WTC11 (cell line): ENCODE measurements at regions not wholly inside any gene's neighbourhood (a gene's known extent, or its start where the extent isn't known, plus 50 kb on each side); places are given as distances from the start of the nearest gene placed in this dataset.

Experiments
- ATAC-seq: fragments of 200-7000 bp; cut with Tn5 transposase; 2 replicates; pipeline ENCODE4 v1.10.0; 2021; ENCODE audit warnings: mild to moderate bottlenecking, moderate library complexity
- CTCF ChIA-PET: fragments of 300-600 bp; sonication (Branson Sonifier 250); formaldehyde crosslinking; loops from one replicate; lab custom pipeline; 2021; ENCODE audit warnings: antibody characterized with exemption; lab: Charles Lee
- POLR2A ChIA-PET: fragments of 350-600 bp; sonication (Branson Sonifier 250); formaldehyde crosslinking; loops from one replicate; lab custom pipeline; 2021; ENCODE audit warnings: antibody characterized with exemption; lab: Charles Lee
- DNase-seq: peaks from one replicate; pipeline ENCODE4 v3.0.0; 2021; ENCODE audit warnings: low spot score
- H3K27ac Mint-ChIP-seq: 2 replicates; pipeline ENCODE4 v1.8.0; 2021; ENCODE audit warnings: mixed read lengths
- H3K27me3 Mint-ChIP-seq: 2 replicates; pipeline ENCODE4 v1.8.0; 2021; ENCODE audit warnings: low read depth, mild to moderate bottlenecking, moderate library complexity, mixed read lengths
- H3K36me3 Mint-ChIP-seq: 2 replicates; pipeline ENCODE4 v1.8.0; 2021; ENCODE audit warnings: mixed read lengths
- H3K4me1 Mint-ChIP-seq: 2 replicates; pipeline ENCODE4 v1.8.0; 2022; ENCODE audit warnings: mixed read lengths
- H3K4me3 Mint-ChIP-seq: 2 replicates; pipeline ENCODE4 v1.8.0; 2021; ENCODE audit warnings: mild to moderate bottlenecking, moderate library complexity, mixed read lengths
- H3K9me3 Mint-ChIP-seq: 2 replicates; pipeline ENCODE4 v1.8.0; 2021; ENCODE audit warnings: mixed read lengths
- ARID4B ChIP-seq: sonication (generic); formaldehyde crosslinking; IDR thresholded peaks from 2 replicates; pipeline ENCODE4 v1.8.0; 2023; ENCODE audit warnings: missing genetic modification reagents, mild to moderate bottlenecking, borderline replicate concordance
- ATF1 ChIP-seq: sonication (generic); formaldehyde crosslinking; IDR thresholded peaks from 2 replicates; pipeline ENCODE4 v1.8.1; 2023; ENCODE audit warnings: mild to moderate bottlenecking, moderate library complexity, missing genetic modification reagents
- CREB1 ChIP-seq: sonication (generic); formaldehyde crosslinking; IDR thresholded peaks from 2 replicates; pipeline ENCODE4 v1.8.0; 2023; ENCODE audit warnings: mild to moderate bottlenecking, missing genetic modification reagents
- E2F5 ChIP-seq: sonication (generic); formaldehyde crosslinking; IDR thresholded peaks from 2 replicates; pipeline ENCODE4 v1.8.1; 2022; ENCODE audit warnings: mild to moderate bottlenecking, moderate library complexity, missing genetic modification reagents
- EMX1 ChIP-seq: fragments of 250-450 bp; sonication (Bioruptor Pico); IDR thresholded peaks from 2 replicates; pipeline ENCODE4 v1.8.0; 2021; ENCODE audit warnings: mild to moderate bottlenecking
- ESRRA ChIP-seq: sonication (generic); formaldehyde crosslinking; IDR thresholded peaks from 2 replicates; pipeline ENCODE4 v1.8.1; 2022; ENCODE audit warnings: mild to moderate bottlenecking, missing genetic modification reagents, borderline replicate concordance
- GABPB1 ChIP-seq: sonication (generic); formaldehyde crosslinking; IDR thresholded peaks from 2 replicates; pipeline ENCODE4 v1.8.1; 2023; ENCODE audit warnings: mild to moderate bottlenecking, missing genetic modification reagents
- HMGA2 ChIP-seq: fragments of 250-450 bp; sonication (Bioruptor Pico); IDR thresholded peaks from 2 replicates; pipeline ENCODE4 v1.4.0; 2021; ENCODE audit warnings: mild to moderate bottlenecking, moderate library complexity
- JUN ChIP-seq: sonication (generic); formaldehyde crosslinking; IDR thresholded peaks from 2 replicates; pipeline ENCODE4 v1.8.0; 2023; ENCODE audit warnings: mild to moderate bottlenecking, missing genetic modification reagents
- PRDM15 ChIP-seq: sonication (generic); formaldehyde crosslinking; IDR thresholded peaks from 2 replicates; pipeline ENCODE4 v1.8.0; 2022; ENCODE audit warnings: missing genetic modification reagents
- SP1 ChIP-seq: sonication (generic); formaldehyde crosslinking; conservative IDR thresholded peaks from 2 replicates; pipeline ENCODE4 v1.8.1; 2022; ENCODE audit warnings: missing genetic modification reagents
- ZNF232 ChIP-seq: sonication (generic); formaldehyde crosslinking; IDR thresholded peaks from 2 replicates; pipeline ENCODE4 v1.8.0; 2022; ENCODE audit warnings: mild to moderate bottlenecking, missing genetic modification reagents
- ZNF263 ChIP-seq: sonication (generic); formaldehyde crosslinking; IDR thresholded peaks from 2 replicates; pipeline ENCODE4 v1.8.1; 2022; ENCODE audit warnings: low read depth, mild to moderate bottlenecking, moderate library complexity, missing genetic modification reagents
- ZNF317 ChIP-seq: sonication (generic); formaldehyde crosslinking; IDR thresholded peaks from 2 replicates; pipeline ENCODE4 v1.8.1; 2023; ENCODE audit warnings: low read depth, mild to moderate bottlenecking, moderate library complexity, missing genetic modification reagents, borderline replicate concordance
- ZNF423 ChIP-seq: fragments of 250-450 bp; sonication (Bioruptor Pico); IDR thresholded peaks from 2 replicates; pipeline ENCODE4 v2.1.2; 2022; ENCODE audit warnings: mild to moderate bottlenecking, moderate library complexity
- TF ChIP-seq, protein P1 (sequence below): sonication (generic); formaldehyde crosslinking; IDR thresholded peaks from 2 replicates; pipeline ENCODE4 v1.8.0; 2022; ENCODE audit warnings: mild to moderate bottlenecking, missing genetic modification reagents
- TF ChIP-seq, protein P2 (sequence below): sonication (generic); formaldehyde crosslinking; IDR thresholded peaks from 2 replicates; pipeline ENCODE4 v1.8.0; 2023; ENCODE audit warnings: mild to moderate bottlenecking, missing genetic modification reagents
- TF ChIP-seq, protein P3 (sequence below): fragments of 250-450 bp; sonication (Bioruptor Pico); IDR thresholded peaks from 2 replicates; pipeline ENCODE4 v1.9.0; 2021; ENCODE audit warnings: mild to moderate bottlenecking
- TF ChIP-seq, protein P4 (sequence below): sonication (generic); formaldehyde crosslinking; IDR thresholded peaks from 2 replicates; pipeline ENCODE4 v1.8.1; 2022; ENCODE audit warnings: mild to moderate bottlenecking, missing genetic modification reagents, moderate library complexity, borderline replicate concordance
- TF ChIP-seq, protein P5 (sequence below): fragments of 250-450 bp; sonication (Bioruptor Pico); IDR thresholded peaks from 2 replicates; pipeline ENCODE4 v1.9.0; 2021; ENCODE audit warnings: mild to moderate bottlenecking

DNA sequence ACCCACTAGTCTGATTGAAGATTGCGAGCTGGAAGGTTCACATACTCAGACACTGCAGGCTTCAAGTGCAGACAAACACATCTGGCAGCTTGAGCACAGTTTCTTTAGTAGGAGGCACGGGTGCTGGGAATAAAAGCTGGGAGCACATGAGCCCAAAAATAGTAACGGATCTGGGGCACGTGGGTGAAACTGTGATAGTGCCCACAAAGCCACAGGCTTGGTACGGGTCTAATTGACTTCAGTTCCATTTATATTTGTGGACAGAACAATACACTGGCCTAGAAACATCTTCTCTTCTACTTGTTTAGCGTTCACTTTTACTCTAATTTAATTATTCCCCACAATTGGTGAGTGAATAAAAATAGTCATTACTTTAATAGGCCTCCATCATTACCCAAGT lies 2370.7 kb downstream of the PCDH7 start:
- Mint-ChIP-seq H3K4me3 (no peak overlapping the region), H3K27ac (no peak overlapping the region), H3K4me1 (peaks cover 18% of the 10 kb centered on the region), H3K36me3 (no peaks in the 10 kb centered on the region), H3K9me3 (no peaks in the 10 kb centered on the region), H3K27me3 (no peaks in the 10 kb centered on the region)
- ChIA-PET CTCF (no interaction called here), POLR2A (no interaction called here)
- TF ChIP-seq ESRRA = no peak
- TF ChIP-seq ZNF317 (CRISPR knock-in tag) = no peak
- TF ChIP-seq GABPB1 (CRISPR knock-in tag) = no peak
- TF ChIP-seq, protein P1, sequence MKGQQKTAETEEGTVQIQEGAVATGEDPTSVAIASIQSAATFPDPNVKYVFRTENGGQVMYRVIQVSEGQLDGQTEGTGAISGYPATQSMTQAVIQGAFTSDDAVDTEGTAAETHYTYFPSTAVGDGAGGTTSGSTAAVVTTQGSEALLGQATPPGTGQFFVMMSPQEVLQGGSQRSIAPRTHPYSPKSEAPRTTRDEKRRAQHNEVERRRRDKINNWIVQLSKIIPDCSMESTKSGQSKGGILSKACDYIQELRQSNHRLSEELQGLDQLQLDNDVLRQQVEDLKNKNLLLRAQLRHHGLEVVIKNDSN (CRISPR knock-in tag) = no peak
- TF ChIP-seq CREB1 (CRISPR knock-in tag) = no peak
- TF ChIP-seq, protein P2, sequence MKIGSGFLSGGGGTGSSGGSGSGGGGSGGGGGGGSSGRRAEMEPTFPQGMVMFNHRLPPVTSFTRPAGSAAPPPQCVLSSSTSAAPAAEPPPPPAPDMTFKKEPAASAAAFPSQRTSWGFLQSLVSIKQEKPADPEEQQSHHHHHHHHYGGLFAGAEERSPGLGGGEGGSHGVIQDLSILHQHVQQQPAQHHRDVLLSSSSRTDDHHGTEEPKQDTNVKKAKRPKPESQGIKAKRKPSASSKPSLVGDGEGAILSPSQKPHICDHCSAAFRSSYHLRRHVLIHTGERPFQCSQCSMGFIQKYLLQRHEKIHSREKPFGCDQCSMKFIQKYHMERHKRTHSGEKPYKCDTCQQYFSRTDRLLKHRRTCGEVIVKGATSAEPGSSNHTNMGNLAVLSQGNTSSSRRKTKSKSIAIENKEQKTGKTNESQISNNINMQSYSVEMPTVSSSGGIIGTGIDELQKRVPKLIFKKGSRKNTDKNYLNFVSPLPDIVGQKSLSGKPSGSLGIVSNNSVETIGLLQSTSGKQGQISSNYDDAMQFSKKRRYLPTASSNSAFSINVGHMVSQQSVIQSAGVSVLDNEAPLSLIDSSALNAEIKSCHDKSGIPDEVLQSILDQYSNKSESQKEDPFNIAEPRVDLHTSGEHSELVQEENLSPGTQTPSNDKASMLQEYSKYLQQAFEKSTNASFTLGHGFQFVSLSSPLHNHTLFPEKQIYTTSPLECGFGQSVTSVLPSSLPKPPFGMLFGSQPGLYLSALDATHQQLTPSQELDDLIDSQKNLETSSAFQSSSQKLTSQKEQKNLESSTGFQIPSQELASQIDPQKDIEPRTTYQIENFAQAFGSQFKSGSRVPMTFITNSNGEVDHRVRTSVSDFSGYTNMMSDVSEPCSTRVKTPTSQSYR (CRISPR knock-in tag) = no peak
- TF ChIP-seq ARID4B (CRISPR knock-in tag) = no peak
- TF ChIP-seq ZNF263 (CRISPR knock-in tag) = no peak
- TF ChIP-seq ATF1 (CRISPR knock-in tag) = no peak
- TF ChIP-seq, protein P3, sequence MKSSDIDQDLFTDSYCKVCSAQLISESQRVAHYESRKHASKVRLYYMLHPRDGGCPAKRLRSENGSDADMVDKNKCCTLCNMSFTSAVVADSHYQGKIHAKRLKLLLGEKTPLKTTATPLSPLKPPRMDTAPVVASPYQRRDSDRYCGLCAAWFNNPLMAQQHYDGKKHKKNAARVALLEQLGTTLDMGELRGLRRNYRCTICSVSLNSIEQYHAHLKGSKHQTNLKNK = no peak
- no peak for TF ChIP-seq E2F5
- TF ChIP-seq HMGA2 = no peak
- TF ChIP-seq EMX1 (CRISPR knock-in tag) = no peak
- DNase-seq (no peak), ATAC-seq (no peak)

DNA sequence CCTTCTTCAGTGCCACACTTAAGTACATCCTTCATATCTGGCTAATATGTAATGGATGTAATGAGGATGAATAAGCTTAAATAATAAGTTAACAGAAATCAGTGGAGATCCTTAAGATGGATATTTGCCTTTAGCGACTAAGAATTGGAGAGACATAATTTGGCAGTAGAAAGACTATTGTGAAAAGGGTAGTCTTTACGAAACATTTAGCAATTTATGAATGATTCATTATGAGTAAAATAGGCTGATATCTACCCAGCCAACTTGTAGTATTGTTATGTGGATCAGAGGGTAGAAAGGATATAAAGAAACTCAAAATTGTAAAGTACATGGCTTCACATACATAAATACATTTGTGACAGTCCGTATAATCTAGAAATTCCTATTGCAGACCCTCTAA lies 2371.8 kb downstream of the PCDH7 start:
- Mint-ChIP-seq H3K27ac (no peak overlapping the region), H3K4me3 (no peak overlapping the region), H3K4me1 (peaks cover 18% of the 10 kb centered on the region), H3K36me3 (no peaks in the 10 kb centered on the region), H3K27me3 (no peaks in the 10 kb centered on the region; the same call in 1 of the 2 replicates), H3K9me3 (no peaks in the 10 kb centered on the region)
- DNase-seq (no peak), ATAC-seq (no peak)
- POLR2A ChIA-PET = no interaction called here
- CTCF ChIA-PET = no interaction called here
- TF ChIP-seq ZNF232 (CRISPR knock-in tag) (no peak), ZNF423 (CRISPR knock-in tag) (no peak), JUN (CRISPR knock-in tag) (no peak), SP1 (CRISPR knock-in tag) (no peak), PRDM15 (no peak)
- TF ChIP-seq, protein P4, sequence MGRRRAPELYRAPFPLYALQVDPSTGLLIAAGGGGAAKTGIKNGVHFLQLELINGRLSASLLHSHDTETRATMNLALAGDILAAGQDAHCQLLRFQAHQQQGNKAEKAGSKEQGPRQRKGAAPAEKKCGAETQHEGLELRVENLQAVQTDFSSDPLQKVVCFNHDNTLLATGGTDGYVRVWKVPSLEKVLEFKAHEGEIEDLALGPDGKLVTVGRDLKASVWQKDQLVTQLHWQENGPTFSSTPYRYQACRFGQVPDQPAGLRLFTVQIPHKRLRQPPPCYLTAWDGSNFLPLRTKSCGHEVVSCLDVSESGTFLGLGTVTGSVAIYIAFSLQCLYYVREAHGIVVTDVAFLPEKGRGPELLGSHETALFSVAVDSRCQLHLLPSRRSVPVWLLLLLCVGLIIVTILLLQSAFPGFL (CRISPR knock-in tag) = no peak
- TF ChIP-seq, protein P5, sequence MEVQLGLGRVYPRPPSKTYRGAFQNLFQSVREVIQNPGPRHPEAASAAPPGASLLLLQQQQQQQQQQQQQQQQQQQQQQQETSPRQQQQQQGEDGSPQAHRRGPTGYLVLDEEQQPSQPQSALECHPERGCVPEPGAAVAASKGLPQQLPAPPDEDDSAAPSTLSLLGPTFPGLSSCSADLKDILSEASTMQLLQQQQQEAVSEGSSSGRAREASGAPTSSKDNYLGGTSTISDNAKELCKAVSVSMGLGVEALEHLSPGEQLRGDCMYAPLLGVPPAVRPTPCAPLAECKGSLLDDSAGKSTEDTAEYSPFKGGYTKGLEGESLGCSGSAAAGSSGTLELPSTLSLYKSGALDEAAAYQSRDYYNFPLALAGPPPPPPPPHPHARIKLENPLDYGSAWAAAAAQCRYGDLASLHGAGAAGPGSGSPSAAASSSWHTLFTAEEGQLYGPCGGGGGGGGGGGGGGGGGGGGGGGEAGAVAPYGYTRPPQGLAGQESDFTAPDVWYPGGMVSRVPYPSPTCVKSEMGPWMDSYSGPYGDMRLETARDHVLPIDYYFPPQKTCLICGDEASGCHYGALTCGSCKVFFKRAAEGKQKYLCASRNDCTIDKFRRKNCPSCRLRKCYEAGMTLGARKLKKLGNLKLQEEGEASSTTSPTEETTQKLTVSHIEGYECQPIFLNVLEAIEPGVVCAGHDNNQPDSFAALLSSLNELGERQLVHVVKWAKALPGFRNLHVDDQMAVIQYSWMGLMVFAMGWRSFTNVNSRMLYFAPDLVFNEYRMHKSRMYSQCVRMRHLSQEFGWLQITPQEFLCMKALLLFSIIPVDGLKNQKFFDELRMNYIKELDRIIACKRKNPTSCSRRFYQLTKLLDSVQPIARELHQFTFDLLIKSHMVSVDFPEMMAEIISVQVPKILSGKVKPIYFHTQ (CRISPR knock-in tag) = no peak
